Right lobe of liver (tissue), 4 donors: ENCODE measurements at regions not wholly inside any gene's neighbourhood (a gene's known extent, or its start where the extent isn't known, plus 50 kb on each side); places are given as distances from the start of the nearest gene placed in this dataset.

Experiments used
- POLR2A ChIP-seq: fragments of 450-650 bp; IDR thresholded peaks from one replicate; pipeline ENCODE4 v1.6.1; 2017; ENCODE audit warnings: antibody characterized with exemption, mild to moderate bottlenecking
- TF ChIP-seq, protein P1 (sequence below), 4 donors: fragments of 200-600 bp in 3 of 4; fragments of 450-650 bp in 1 of 4; IDR thresholded peaks; one replicate each; pipeline versions ENCODE4 v1.5.1 to v1.8.0; 2016 to 2022; ENCODE audit warnings: antibody characterized with exemption in 4 of 4, mild to moderate bottlenecking in 2 of 4
- donor health status: DM: no; HTN: no; CAD: no.
- donor health status: DM: no; HTN: no; CAD: no.
- donor health status: DM: no; HTN: yes; CAD: no.

DNA sequence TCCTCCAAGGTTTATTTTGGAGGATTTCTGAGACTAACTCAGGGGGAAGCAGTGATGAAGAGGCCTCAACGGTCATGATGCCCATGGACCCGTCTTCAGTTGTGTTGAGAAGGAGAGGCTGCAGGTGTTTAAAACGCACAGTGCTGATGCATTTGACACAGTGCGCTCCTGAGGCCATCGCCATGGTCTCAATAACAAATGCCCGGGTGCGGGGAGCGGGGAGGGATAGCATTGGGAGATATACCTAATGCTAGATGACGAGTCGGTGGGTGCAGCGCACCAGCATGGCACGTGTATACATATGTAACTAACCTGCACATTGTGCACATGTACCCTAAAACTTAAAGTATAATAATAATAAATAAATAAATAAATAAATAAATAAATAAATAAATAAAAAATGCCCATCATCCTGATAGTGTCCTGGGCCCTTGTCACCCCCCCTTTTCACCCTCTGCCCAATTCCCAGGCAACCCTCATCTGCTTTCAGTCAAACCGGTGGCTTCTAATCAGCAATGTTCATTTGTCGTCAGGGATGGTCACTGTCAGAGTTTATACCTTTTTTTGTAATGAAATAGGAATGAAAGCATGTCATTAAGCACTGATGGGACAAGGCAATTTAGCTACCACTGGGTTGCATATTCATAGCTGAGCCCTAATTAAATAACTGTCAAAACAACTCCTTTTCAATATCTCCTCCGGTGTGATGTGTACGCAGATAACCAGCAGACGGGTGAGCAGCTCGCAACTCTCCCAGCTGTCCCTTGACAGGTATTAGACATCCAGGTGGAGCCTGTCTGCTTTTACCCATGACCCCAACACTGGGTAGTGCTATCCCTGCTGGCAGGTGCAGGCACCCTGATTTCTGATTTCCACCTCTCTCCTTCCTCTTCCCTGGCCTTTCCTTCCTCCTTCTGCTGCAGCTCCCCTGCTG is 95.9 kb downstream of the KCNF1 start:
- TF ChIP-seq, protein P1, sequence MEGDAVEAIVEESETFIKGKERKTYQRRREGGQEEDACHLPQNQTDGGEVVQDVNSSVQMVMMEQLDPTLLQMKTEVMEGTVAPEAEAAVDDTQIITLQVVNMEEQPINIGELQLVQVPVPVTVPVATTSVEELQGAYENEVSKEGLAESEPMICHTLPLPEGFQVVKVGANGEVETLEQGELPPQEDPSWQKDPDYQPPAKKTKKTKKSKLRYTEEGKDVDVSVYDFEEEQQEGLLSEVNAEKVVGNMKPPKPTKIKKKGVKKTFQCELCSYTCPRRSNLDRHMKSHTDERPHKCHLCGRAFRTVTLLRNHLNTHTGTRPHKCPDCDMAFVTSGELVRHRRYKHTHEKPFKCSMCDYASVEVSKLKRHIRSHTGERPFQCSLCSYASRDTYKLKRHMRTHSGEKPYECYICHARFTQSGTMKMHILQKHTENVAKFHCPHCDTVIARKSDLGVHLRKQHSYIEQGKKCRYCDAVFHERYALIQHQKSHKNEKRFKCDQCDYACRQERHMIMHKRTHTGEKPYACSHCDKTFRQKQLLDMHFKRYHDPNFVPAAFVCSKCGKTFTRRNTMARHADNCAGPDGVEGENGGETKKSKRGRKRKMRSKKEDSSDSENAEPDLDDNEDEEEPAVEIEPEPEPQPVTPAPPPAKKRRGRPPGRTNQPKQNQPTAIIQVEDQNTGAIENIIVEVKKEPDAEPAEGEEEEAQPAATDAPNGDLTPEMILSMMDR (IDR thresholded peaks at IDR 0.05), result no peak
- TF ChIP-seq POLR2A, result no peak
